Right hindlimb (tissue), 1 donor: ENCODE measurements at regions not wholly inside any gene's neighbourhood (a gene's known extent, or its start where the extent isn't known, plus 50 kb on each side); places are given as distances from the start of the nearest gene placed in this dataset.

Experiments
- DNase-seq: peaks from one replicate; pipeline ENCODE4 v3.0.0-alpha.2; 2018

- no peak for DNase-seq
Measured at GRCh38 chr18:47316924-47317323, 65.5 kb upstream of the SKOR2 start.

DNA sequence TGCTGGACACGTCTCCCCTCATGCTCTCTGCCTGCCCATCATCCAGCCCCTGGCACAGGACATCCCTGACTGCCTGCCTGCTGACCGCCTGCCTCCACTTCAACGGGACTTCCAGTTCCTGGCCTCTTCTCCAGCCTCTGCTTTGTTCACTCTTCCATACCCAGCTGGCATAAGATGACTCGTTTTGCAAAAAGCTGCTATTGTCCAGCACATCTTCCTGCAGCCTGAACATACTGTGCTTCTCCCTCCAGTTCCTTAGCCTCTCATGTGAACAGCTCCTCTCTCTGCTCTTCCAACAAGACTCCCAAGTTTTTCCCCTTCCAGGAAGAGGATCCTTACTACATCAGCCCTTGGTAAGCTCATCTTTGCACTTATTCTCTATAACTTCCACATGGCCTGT is 62.4 kb upstream of the SKOR2 start:
- no peak for DNase-seq

GRCh38 chr18:47311585-47311984 is 60.1 kb upstream of the SKOR2 start:
- no peak for DNase-seq
